Medulla oblongata (tissue), 1 donor: ENCODE measurements at regions not wholly inside any gene's neighbourhood (a gene's known extent, or its start where the extent isn't known, plus 50 kb on each side); places are given as distances from the start of the nearest gene placed in this dataset.

Experiments used
- DNase-seq: peaks from one replicate; pipeline ENCODE4 v3.0.0-alpha.2; 2015; ENCODE audit errors: extremely low spot score

DNA sequence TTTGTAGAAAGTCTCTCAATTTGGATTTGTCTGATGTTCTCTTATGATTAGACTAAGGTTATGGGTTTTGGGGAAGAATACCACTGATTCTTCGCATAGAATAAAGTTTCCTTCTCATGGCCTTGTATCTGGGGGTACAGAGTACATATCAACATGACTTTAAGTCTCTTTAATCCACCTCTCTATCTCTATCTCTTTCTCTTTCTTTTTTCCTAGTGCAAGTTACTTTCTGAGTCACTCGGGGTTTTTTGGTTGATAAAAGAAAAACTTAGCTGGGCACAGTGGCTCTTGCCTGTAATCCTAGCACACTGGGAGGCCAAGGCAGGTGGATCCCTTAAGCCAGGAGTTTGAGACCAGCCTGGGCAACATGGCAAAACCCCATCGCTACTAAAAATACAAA lies 100.1 kb upstream of the MAP4K3 start:
- DNase-seq = no peak

DNA sequence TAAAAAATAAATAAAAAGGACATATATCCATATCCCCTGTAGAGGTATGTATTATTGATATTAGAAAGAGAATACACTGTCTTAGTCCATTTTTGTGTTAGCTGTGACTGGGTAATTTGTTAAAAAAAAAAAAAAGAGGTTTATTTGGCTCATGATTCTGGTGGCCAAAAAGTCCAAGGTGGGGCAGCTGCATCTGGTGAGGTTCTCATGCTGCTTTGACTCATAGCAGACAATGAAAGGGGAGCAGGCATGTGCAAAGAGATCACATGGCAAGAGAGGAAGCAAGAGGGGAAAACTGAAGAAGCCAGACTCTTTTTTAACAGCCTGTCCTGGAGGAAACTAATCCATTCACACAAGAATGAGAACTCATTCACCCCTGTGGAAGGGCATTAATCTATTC lies 101.6 kb upstream of the MAP4K3 start:
- no peak for DNase-seq

DNA sequence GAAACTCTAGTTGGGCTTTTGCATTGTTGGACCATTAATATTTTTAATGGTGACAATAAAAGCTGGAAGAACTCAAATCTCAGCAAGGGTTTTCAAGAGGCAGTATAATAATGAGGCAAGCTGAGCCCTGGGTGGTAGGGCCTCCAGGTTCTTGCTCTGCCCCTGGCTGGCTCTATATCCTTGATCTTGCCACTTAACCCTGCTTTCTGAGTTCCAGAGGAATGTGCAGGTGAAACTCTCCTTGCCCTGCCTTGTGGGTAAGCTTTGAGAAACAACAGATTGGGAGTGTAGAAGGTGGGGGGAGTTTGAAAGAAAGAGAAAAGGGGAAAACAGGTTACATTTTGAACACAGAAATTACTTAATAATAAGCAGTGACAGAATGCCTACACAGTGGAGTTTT lies 103.3 kb upstream of the MAP4K3 start:
- no peak for DNase-seq

DNA sequence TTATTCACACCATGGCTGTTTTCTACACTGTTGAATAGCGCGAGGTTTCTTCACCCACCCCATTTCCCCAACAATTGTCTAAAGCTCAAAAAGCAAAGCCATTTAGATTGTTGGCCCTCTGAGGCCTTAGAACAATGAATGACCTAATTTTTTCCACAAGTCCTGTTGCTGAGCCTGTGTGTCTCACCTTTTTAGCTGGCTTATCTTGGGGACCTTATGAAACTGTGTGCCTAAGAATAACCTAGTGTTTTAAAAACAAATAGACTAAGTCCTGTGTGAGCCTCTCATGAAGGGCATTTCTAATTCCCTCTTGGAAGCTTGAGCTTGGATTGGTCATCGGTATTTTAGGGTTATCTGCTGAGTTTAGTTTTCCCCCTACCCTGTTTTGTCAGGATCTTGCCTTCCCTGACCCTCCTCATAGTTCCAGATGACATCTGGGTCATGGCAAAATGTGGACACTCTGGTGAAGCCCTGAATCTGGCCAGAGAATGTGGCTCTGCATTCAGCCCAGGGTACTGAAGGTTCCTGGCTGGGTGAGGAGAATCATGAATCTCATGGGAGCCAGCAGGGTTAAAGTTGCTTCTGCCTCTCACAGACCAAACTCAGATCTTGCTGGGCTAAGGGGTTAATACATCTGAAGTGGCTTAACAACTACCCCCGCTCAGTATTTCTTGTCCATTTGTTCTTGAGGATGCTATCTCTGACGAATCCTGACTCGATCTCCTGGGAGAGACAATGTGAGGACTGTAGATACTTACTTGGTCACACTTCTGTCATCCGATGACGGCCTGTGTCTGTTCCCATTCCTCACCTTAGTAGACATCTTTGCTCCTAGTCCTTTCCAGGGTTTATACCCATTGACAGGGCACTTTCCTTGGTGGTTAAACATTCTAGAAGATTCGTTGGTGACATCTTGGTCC lies 104.2 kb upstream of the MAP4K3 start:
- DNase-seq = no peak

DNA sequence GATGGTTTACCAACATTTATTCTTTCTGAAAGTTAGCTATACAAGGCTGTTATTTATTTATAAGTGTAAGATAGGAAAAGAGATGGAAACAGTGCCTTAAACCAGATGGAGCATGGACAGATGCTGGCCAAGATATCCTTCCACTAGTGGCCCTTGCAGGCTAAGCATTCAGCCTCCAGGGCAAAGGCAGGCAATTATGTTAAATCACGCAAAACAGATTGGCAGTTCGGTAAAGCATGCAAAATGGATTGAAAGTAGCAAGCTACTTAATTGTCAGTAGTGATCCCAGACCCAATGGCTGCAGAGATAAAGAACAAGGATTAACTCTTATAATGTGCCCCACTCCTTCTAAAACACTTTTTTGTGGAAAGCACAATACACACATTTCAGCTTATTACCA lies 105.4 kb upstream of the MAP4K3 start:
- DNase-seq = no peak

DNA sequence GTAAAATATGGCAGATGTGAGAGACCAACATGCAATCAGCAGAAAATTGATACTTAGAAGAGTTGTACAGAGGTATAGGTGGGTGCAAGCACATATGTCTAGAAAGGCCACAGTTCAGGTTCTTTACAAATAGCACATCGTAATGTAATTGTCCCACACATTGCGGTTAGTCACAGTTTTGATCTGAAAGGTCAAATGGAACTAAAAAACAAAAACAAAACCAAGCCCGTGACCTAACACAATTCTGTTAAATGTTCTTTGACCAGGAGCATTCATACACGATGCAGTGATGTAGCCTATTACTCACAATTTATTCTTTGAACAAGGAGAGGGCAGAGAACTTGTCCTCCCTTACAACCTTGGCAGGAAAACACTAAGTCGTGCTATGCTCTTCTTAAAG lies 108.9 kb upstream of the MAP4K3 start:
- DNase-seq = no peak

DNA sequence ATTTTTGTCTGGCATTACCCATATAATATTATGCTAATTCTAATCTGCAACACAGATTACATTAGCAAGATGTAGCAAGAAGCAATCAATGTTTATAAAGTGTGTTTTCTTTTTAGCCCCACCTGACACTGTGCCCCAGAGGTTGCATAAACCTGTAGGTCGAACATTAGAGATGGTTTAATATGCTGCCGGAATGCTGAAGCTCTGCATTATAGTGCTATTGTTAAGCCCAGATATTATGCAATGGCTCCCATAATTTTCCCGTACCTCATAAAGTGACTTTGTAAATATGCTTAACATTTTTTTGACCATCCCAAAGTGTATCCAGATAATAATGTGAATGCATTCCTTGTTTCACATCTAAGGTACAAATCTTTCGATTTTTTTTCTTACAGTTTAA lies 109.3 kb upstream of the MAP4K3 start:
- no peak for DNase-seq

DNA sequence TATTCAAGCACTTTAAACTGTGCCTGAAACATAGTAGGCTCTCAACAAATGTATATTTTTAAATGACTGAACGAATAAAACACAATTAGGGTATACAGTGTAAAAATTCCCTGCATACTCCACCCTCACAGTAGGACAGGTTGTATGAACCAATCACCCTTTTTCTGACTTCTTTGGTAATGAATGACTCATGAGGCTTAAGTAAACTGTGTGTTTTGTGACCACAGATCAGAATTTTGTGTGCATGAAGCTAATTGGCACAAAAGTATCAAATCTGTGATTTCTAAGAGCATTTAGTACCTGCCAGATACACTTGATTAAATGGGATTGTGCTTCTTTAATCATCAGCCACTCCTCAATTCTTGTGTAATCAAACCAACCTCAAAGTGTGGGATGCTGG lies 109.9 kb upstream of the MAP4K3 start:
- no peak for DNase-seq

DNA sequence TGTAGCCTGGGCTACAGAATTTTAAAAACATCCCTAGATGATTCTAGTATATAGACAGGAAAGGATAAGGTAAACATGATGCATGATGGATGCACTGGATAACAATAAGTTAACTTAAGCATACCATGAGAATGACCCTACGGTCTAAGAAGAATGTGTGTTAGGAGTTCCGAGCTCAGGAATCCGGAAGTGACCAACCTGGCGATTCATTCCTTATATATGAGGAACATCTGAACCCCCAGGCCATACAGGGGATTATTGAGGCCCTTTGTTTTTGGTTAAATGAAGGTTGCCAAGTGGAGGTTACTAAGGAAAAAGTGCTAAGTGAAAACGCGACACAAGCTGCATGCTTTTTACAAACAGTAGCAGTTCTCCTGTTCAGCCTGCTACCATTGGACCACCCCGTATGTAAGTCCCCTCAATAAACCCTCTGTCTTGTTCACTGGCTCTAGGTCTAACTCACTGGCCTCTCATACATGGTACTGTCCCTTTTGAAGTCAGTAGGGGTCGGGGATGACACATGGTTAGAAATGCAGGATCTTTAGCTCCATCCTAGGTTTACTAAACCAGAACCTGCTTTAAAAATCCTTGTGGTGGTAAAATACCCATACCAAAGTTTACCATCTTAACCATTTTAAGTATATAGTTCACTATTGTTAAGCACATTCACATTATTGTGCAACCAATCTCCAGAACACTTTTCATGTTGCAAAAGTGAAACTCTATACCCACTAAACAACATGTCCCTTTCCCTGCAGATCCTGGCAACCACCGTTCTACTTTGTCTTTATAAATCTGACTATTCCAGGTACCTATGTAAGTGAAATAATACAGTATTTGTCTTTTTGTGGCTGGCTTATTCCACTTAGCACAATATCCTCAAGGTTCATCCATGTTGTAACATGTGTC lies 111.0 kb upstream of the MAP4K3 start:
- no peak for DNase-seq

DNA sequence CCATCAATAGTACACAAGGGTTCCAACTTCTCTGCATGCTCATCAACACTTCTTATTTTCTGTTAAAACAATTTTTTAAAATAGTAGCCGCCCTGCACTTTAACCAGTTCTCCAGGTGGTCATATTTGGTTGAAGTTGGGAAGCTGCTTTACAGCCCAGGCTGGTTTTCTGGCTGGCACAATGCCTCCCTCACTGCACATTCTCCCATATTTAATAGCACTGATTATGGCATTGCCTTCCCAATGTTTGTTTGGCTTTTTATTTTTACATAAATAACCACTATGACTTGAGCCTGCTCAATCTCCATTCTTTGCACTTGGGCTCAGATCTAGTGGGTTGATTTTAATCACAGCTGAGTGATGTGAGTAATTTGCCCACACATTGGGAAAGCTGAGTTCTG lies 111.9 kb upstream of the MAP4K3 start:
- DNase-seq = no peak

DNA sequence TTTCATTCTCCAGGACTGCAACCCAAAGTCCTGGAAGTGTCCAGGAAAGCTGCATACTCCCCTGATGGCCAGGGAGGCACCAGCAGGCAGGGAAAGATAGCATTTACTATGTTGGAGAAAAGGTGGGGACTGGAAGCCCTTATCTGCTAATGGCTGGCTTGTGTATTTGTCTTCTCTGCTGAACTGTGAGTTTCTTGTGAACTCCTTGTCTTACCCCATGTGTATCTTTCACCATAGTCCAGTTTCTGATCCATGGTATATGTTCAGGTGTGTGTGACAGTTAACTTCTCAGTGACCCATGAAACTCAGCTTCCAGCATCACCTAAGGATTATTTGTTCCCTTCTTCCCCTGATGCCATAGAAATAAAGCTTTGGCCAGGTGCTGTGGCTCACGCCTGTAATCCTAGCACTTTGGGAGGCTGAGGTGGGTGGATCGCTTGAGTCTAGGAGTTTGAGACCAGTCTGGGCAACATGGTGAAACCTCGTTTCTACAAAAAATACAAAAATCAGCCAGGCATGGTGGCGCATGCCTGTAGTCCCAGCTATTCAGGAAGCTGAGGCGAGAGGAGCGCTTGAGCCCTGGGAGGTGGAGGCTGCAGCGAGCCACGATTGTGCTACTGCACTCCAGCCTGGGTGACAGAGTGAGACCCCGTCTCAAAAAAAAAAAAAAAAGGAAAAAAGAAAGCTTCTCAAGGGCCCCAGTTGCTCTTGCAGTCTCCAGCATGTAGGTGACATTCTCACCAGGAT lies 112.8 kb upstream of the MAP4K3 start:
- no peak for DNase-seq

DNA sequence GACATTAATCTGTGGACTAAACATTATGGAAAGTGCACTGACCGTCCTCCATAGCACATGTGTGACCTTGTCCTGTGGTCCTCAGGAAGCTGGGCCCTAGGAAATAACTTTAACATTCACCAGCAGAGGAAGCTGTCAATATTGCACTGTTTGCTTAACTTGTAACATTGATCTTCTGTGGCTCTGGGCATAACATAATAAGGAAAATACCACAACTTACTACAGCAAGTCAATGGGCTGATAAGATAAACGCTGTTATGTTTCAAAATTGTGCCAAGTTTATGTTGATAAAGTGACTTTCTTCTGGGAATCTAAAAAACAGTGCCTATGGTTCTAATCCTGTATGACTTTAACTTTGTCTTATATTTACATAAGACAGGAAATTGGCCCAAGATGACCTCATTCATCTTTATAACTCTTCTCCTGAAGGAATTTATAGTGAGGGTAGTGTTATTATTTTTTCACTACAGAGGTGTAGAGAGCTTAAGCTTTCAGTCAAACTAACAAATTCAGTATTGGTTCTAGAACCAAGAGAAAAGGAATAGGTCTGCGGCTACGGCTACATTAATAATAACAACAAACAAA lies 113.7 kb upstream of the MAP4K3 start:
- no peak for DNase-seq

DNA sequence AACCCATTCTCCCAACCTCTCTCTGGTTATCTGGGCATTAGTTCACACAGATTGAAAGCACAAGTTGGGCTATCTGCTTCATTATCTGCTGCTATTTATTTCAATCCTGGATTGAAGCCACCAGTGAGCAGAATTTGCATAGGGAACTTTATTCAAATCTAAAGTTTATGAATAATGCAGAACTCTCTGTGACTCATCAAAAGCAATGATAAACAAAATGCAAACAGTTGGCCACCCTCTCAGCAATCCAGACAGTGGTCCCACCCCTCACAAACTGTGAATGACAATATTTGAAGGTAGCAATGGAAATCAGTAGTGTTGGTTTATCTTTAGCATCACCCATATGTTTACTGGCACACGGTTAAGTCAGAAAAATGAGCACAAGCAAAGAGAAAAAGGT lies 106.8 kb upstream of the TMEM178A start:
- DNase-seq = no peak

DNA sequence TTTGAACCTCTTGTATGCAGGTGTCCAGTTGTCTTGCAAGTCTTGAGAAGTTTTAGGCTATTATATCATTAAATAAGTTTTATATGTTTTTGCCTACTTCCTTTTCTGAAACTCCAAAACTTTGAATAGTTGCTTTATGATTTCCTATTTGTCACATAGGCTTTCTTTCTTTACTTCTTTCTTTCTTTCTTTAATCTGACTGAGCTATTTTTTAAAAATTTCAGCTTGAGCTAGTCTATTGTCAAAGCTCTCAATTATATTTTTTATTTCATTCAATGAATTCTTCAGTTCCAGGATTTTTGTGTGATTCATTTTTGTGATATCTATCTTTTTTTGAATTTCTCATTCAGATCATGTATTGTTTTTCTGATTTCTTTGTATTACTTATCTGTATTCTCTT lies 102.1 kb upstream of the TMEM178A start:
- DNase-seq = no peak

DNA sequence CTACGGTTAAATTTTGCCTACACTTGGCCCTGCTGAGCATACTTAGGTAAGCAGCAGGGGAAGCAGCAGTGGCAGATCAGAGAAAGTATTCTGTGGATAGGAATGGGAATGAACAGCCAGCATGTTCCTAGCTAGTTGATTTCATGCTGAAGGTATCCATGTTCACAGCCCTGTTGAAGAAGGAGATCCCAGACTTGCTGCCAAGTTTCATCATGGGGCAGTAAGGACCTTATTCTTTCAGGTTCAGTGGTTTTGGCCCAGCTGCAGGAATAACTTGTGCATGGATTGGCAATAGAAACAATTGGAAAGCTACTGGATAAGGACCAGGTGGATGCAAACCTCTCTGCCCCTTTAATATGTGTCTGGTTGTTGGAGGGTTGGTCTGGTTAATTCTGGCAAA lies 98.2 kb upstream of the TMEM178A start:
- DNase-seq = no peak

DNA sequence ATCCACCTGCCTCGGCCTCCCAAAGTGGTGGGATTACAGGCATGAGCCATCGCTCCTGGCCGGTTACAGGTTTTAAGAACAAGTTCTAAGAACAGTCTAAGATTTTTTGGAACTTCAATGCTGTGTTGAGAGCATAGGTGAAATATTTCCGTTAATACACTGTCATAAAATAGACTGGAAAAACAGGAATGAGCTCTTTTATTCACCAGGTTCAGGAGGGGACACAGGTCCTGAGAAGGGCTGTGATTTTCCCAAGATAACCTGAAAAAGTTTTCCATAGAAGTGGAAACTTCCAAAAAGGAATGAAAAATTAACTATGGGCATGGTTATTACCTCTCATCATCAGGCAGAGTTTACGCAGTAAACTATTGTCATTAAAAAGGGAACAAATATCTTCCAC lies 97.6 kb upstream of the TMEM178A start:
- DNase-seq = no peak

DNA sequence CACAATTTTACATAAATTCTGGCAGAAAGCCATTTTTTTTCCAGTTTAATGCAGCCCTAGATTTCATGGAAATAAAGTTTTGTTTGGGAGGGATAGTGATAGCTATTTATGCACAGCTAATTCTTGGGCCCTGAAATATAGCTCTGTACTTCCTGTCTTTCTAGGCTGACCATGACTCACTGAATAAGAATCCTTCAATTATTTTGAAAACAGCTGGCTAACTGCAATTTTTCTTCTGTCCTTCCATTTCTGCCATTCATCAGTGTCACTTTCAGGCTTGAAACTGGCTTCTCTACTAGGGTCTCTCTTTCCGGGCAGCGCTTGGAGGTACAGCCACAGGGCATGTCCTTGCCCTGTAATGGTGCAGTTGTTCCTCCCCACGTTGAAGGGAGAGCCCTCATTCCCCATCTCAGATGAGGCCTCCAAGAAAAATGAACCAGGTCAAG lies 97.1 kb upstream of the TMEM178A start:
- no peak for DNase-seq

DNA sequence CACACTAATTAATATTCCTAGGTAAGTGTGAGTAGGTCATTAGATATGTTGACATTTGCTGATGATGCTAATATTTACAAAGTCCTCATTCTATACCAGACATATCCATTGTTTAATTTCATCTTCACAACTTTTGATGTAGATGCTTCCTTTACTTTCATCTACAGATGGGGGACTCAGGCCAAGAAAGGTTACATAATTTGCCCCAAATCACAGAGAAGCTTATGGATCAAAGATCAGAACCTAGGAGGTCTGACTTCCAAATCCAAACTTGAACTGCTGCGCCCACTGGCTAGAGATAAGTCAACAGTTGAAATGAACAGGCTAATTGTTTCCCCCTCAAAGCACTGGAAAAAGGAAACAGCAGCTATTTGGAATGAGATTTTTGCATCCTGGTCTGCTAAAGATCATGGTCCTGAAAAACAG lies 95.6 kb upstream of the TMEM178A start:
- DNase-seq = no peak

DNA sequence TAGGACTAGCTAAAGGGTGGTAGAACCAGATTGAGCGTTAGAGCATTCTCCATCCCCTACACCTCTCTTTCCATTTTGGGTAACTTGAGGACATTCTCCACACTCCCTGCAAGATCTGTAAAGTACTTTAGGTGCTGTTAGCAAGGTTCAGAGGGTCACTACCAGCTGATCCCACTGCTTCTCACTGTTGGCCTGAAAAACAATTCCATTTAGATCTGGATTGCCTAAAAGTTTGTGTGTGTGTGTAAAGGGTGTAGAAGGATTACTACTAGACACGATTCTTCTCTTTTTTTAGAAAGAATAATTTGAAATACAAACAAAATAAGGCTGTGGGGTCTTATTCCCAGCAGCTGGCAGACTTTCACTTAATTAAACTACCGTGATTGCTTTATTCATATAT lies 95.1 kb upstream of the TMEM178A start:
- DNase-seq = no peak

DNA sequence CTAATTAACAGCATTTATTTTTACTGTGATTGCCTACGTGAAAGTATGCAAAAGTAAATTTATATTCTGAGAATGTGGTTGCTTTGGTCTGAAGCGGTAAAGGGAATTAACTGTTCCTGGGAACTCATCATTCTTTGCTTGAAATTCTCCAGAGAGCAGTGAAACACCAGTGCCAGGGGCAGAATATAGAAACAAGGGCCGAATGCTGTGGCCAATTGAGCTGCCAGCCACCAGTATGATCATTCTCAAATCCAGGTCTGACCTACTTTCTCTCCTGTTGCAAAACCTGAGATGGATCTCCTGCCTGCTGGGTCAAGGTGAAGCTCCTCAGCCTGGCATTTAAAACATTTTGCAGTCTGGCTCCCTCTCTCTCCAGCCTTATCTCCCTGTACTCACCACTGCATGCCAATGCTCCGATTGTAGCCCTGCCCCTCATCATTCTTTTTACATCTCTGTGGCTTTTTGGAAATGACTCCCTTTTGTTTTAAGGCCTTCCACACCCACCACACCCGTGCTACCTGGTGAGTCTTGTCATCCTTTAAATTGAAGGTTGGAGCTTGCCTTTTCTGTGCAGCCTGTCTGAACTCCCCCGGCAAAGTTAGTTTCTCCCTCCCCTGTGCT lies 94.5 kb upstream of the TMEM178A start:
- DNase-seq = no peak

DNA sequence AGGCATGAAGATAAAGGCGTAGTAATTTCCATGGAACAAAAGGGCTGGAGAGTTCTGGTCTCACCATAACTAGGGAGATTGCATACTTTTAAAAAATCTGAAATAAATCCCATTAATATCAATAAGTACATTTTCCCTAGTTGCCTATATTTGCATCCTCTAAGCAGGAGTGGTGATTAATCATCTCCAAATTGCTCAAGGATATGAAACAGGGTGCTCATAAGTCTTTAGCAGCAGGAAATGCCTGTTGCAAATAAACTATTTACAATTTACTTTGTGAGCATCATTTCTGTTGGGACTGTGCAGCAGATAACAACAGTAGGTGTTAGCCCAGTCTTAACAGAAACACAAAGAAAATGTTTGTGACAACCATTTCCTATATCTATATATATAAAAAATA lies 92.4 kb upstream of the TMEM178A start:
- no peak for DNase-seq
